ENCODE measurements at regions not wholly inside any gene's neighbourhood (a gene's known extent, or its start where the extent isn't known, plus 50 kb on each side); places are given as distances from the start of the nearest gene placed in this dataset.

- DNase-seq (ENCODE audit: low read depth in 1 of 2, low spot score in 1 of 2): no peak
- TF ChIP-seq CTCF (IDR thresholded peaks at IDR 0.05; ENCODE audit: low read depth, low read length): no peak
- Histone ChIP-seq H3K36me3 (no peaks in the 10 kb centered on the region), H3K9me3 (ENCODE audit: low read depth) (no peaks in the 10 kb centered on the region), H3K27me3 (no peaks in the 10 kb centered on the region), H3K4me3 (no peak overlapping the region), H3K27ac (no peak overlapping the region), H3K4me1 (ENCODE audit: low read depth) (no peaks in the 10 kb centered on the region)
Measured at GRCh38 chr1:63214553-63214952, 107.8 kb upstream of the FOXD3 start.

GRCh38 chr1:63223426-63223825, 98.9 kb upstream of the FOXD3 start:
- no peak for DNase-seq (ENCODE audit: low read depth in 1 of 2, low spot score in 1 of 2)

GRCh38 chr1:63230722-63231121, 91.6 kb upstream of the FOXD3 start:
- no peaks in the 10 kb centered on the region for H3K36me3 ChIP-seq
- H3K27me3 ChIP-seq: no peaks in the 10 kb centered on the region
- no peak for DNase-seq (ENCODE audit: low read depth in 1 of 2, low spot score in 1 of 2)
- no peak overlapping the region for H3K27ac ChIP-seq
- no peak for TF ChIP-seq CTCF (IDR thresholded peaks at IDR 0.05; ENCODE audit: low read depth, low read length)
- no peaks in the 10 kb centered on the region for H3K9me3 ChIP-seq (ENCODE audit: low read depth)
- H3K4me1 ChIP-seq (ENCODE audit: low read depth): no peaks in the 10 kb centered on the region
- H3K4me3 ChIP-seq: no peak overlapping the region

More at GRCh38 chr1:63223426-63223825, 98.9 kb upstream of the FOXD3 start:
- Histone ChIP-seq H3K27me3 (peaks cover 4% of the 10 kb centered on the region), H3K4me1 (ENCODE audit: low read depth) (no peaks in the 10 kb centered on the region), H3K36me3 (no peaks in the 10 kb centered on the region), H3K9me3 (ENCODE audit: low read depth) (no peaks in the 10 kb centered on the region), H3K4me3 (no peak overlapping the region), H3K27ac (no peak overlapping the region)
- TF ChIP-seq CTCF (IDR thresholded peaks at IDR 0.05; ENCODE audit: low read depth, low read length): no peak

- no peaks in the 10 kb centered on the region for H3K9me3 ChIP-seq (ENCODE audit: low read depth)
- no peaks in the 10 kb centered on the region for H3K27me3 ChIP-seq
- no peak overlapping the region for H3K4me3 ChIP-seq
- no peak for TF ChIP-seq CTCF (IDR thresholded peaks at IDR 0.05; ENCODE audit: low read depth, low read length)
- H3K36me3 ChIP-seq: no peaks in the 10 kb centered on the region
- DNase-seq (ENCODE audit: low read depth in 1 of 2, low spot score in 1 of 2): no peak
- no peak overlapping the region for H3K27ac ChIP-seq
- no peaks in the 10 kb centered on the region for H3K4me1 ChIP-seq (ENCODE audit: low read depth)
Measured at GRCh38 chr1:63238721-63239120, 83.6 kb upstream of the FOXD3 start.

- no peak for TF ChIP-seq CTCF (IDR thresholded peaks at IDR 0.05; ENCODE audit: low read depth, low read length)
- no peak for DNase-seq (ENCODE audit: low read depth in 1 of 2, low spot score in 1 of 2)
- Histone ChIP-seq H3K27ac (no peak overlapping the region), H3K4me3 (no peak overlapping the region), H3K27me3 (no peaks in the 10 kb centered on the region), H3K4me1 (ENCODE audit: low read depth) (no peaks in the 10 kb centered on the region), H3K9me3 (ENCODE audit: low read depth) (no peaks in the 10 kb centered on the region), H3K36me3 (no peaks in the 10 kb centered on the region)
Measured at GRCh38 chr1:63245186-63245585, 77.2 kb upstream of the FOXD3 start.

- TF ChIP-seq CTCF (IDR thresholded peaks at IDR 0.05; ENCODE audit: low read depth, low read length): no peak
- DNase-seq (ENCODE audit: low read depth in 1 of 2, low spot score in 1 of 2): no peak
- Histone ChIP-seq H3K27ac (no peak overlapping the region), H3K36me3 (no peaks in the 10 kb centered on the region), H3K27me3 (no peaks in the 10 kb centered on the region), H3K4me3 (no peak overlapping the region), H3K9me3 (ENCODE audit: low read depth) (no peaks in the 10 kb centered on the region), H3K4me1 (ENCODE audit: low read depth) (no peaks in the 10 kb centered on the region)
Measured at GRCh38 chr1:63248216-63248615, 74.2 kb upstream of the FOXD3 start.

All from cardiac muscle cell (in vitro differentiated cells and primary cell).